Activated B cell treated with CpG ODN at 0.5 μM for 24 hours (primary cell): ENCODE measurements at regions not wholly inside any gene's neighbourhood (a gene's known extent, or its start where the extent isn't known, plus 50 kb on each side); places are given as distances from the start of the nearest gene placed in this dataset.

Experiments used
- ATAC-seq: fragments of 200-7000 bp; cut with Tn5 transposase; one replicate; pipeline ENCODE4 v1.10.0; 2021; ENCODE audit warnings: low read depth, mild to moderate bottlenecking, moderate library complexity
- CTCF ChIA-PET: fragments of 350-600 bp; sonication (Branson Sonifier 250); formaldehyde crosslinking; loops from one replicate; lab custom pipeline; 2021; ENCODE audit warnings: antibody characterized with exemption; lab: Charles Lee
- POLR2A ChIA-PET: fragments of 350-600 bp; sonication (Branson Sonifier 250); formaldehyde crosslinking; loops from one replicate; lab custom pipeline; 2021; ENCODE audit warnings: antibody characterized with exemption; lab: Charles Lee
- DNase-seq: peaks from one replicate; pipeline ENCODE4 v3.0.0; 2022
- H3K27ac Mint-ChIP-seq: one replicate; pipeline ENCODE4 v1.8.0; 2020; ENCODE audit warnings: mixed read lengths
- H3K27me3 Mint-ChIP-seq: one replicate; pipeline ENCODE4 v1.8.0; 2021; ENCODE audit warnings: mixed read lengths
- H3K36me3 Mint-ChIP-seq: one replicate; pipeline ENCODE4 v1.8.0; 2021; ENCODE audit warnings: low read depth, mixed read lengths
- H3K4me1 Mint-ChIP-seq: one replicate; pipeline ENCODE4 v1.8.0; 2021; ENCODE audit warnings: mixed read lengths
- H3K4me3 Mint-ChIP-seq: one replicate; pipeline ENCODE4 v1.8.0; 2020; ENCODE audit warnings: mild to moderate bottlenecking, mixed read lengths
- H3K9me3 Mint-ChIP-seq: one replicate; pipeline ENCODE4 v1.8.0; 2020; ENCODE audit warnings: mixed read lengths
- CTCF ChIP-seq: fragments of 200-600 bp; IDR thresholded peaks from one replicate; pipeline ENCODE4 v1.8.0; 2022; ENCODE audit warnings: antibody characterized with exemption, mild to moderate bottlenecking
- intact Hi-C: fragments of 100-400 bp; cut with micrococcal nuclease; formaldehyde crosslinking; loops from one replicate; pipeline ENCODE4 v1.15.1; 2024

DNA sequence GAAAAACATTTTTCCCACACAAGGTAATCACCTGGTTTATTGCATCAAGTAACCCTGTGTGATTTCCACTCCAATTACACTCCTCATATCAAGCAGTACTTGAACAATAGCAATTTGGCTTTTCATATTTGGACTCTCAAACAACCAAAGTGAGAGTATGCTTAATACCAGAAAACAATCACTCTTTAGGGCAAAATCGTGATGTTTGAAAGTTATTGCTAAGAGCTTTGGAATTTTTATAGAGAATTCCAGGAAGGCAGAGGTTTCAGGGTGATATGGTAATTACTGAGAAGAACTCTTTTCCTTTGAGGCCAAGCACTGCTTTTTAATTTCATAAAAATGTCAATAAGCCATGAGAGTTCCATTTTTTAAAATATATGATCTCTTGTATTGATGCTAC is 779.5 kb upstream of the LRRTM1 start:
- intact Hi-C loops, result no loop called here
- peaks cover 11% of the 10 kb centered on the region for H3K9me3 Mint-ChIP-seq
- H3K27ac Mint-ChIP-seq, result no peak overlapping the region
- H3K27me3 Mint-ChIP-seq, result no peaks in the 10 kb centered on the region
- ATAC-seq (no peak), DNase-seq (no peak)
- H3K4me3 Mint-ChIP-seq, result no peak overlapping the region
- TF ChIP-seq CTCF, result no peak
- no peaks in the 10 kb centered on the region for H3K36me3 Mint-ChIP-seq
- ChIA-PET CTCF (no interaction called here), POLR2A (no interaction called here)
- H3K4me1 Mint-ChIP-seq, result no peaks in the 10 kb centered on the region

- no peak for TF ChIP-seq CTCF
- H3K27ac Mint-ChIP-seq, result no peak overlapping the region
- ATAC-seq, result no peak
- DNase-seq, result no peak
- no peaks in the 10 kb centered on the region for H3K27me3 Mint-ChIP-seq
- ChIA-PET POLR2A (no interaction called here), CTCF (no interaction called here)
- H3K4me1 Mint-ChIP-seq, result no peaks in the 10 kb centered on the region
- H3K9me3 Mint-ChIP-seq, result peaks cover 12% of the 10 kb centered on the region
- intact Hi-C loops, result no loop called here
- no peaks in the 10 kb centered on the region for H3K36me3 Mint-ChIP-seq
- no peak overlapping the region for H3K4me3 Mint-ChIP-seq
These were observed 774.1 kb upstream of the LRRTM1 start for GRCh38 chr2:81078631-81079030.

DNA sequence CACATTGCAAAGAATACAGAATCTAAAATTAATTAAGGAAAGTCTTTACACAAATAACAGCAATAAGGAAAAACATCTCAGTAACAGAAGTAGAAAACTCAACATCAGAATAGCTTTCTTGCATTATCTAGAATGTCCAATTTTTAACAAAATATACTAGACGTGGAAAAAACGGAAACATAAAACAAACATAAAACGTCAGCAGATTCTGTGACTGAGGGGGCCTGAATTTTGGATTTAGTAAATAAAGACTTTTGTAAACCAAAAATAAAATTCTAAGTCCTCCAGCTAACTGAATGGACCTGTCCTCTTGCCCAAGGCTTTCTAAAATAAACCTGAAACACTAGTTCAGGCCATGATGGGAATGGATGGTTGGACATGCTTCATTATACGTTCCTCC is 773.5 kb upstream of the LRRTM1 start:
- peaks cover 11% of the 10 kb centered on the region for H3K9me3 Mint-ChIP-seq
- H3K4me3 Mint-ChIP-seq, result no peak overlapping the region
- no peak for DNase-seq
- TF ChIP-seq CTCF, result no peak
- H3K27me3 Mint-ChIP-seq, result no peaks in the 10 kb centered on the region
- no peak for ATAC-seq
- no peaks in the 10 kb centered on the region for H3K4me1 Mint-ChIP-seq
- H3K36me3 Mint-ChIP-seq, result no peaks in the 10 kb centered on the region
- no peak overlapping the region for H3K27ac Mint-ChIP-seq
- ChIA-PET CTCF (no interaction called here), POLR2A (no interaction called here)
- intact Hi-C loops, result no loop called here

- no peak for TF ChIP-seq CTCF
- Mint-ChIP-seq H3K36me3 (no peaks in the 10 kb centered on the region), H3K27ac (no peak overlapping the region), H3K4me3 (no peak overlapping the region), H3K9me3 (peaks cover 10% of the 10 kb centered on the region), H3K27me3 (no peaks in the 10 kb centered on the region), H3K4me1 (no peaks in the 10 kb centered on the region)
- DNase-seq (no peak), ATAC-seq (no peak)
- ChIA-PET CTCF (no interaction called here), POLR2A (no interaction called here)
- intact Hi-C loops, result no loop called here
These were observed 772.8 kb upstream of the LRRTM1 start for GRCh38 chr2:81077396-81077795.

- no peak for TF ChIP-seq CTCF
- ChIA-PET POLR2A (no interaction called here), CTCF (no interaction called here)
- H3K4me1 Mint-ChIP-seq, result no peaks in the 10 kb centered on the region
- ATAC-seq, result no peak
- no peaks in the 10 kb centered on the region for H3K36me3 Mint-ChIP-seq
- intact Hi-C loops, result no loop called here
- H3K4me3 Mint-ChIP-seq, result no peak overlapping the region
- peaks cover 8% of the 10 kb centered on the region for H3K9me3 Mint-ChIP-seq
- H3K27me3 Mint-ChIP-seq, result no peaks in the 10 kb centered on the region
- no peak for DNase-seq
- no peak overlapping the region for H3K27ac Mint-ChIP-seq
These were observed 768.9 kb upstream of the LRRTM1 start for GRCh38 chr2:81073412-81073811.
